Immature natural killer cell (primary cell): ENCODE measurements at regions not wholly inside any gene's neighbourhood (a gene's known extent, or its start where the extent isn't known, plus 50 kb on each side); places are given as distances from the start of the nearest gene placed in this dataset.
"Not testable (repeated sequence)": the region's sequence is repeated elsewhere in the genome, so short reads cannot be mapped to it uniquely, and the experiment has no call there.

Experiments
- DNase-seq, 3 donors: peaks; one replicate each; pipeline ENCODE4 v3.0.0; 2022; ENCODE audit warnings: mixed read lengths in 1 of 3
- H3K27ac Mint-ChIP-seq, 6 donors: one replicate each; pipeline ENCODE4 v1.8.0; 2020; ENCODE audit warnings: mixed read lengths in 6 of 6, mild to moderate bottlenecking in 5 of 6, inconsistent platforms in 4 of 6, moderate library complexity in 3 of 6
- H3K27me3 Mint-ChIP-seq, 3 donors: one replicate each; pipeline ENCODE4 v1.8.0; 2020 to 2021; ENCODE audit warnings: low read depth in 3 of 3, mild to moderate bottlenecking in 3 of 3, mixed read lengths in 3 of 3, moderate library complexity in 3 of 3, inconsistent platforms in 1 of 3
- H3K36me3 Mint-ChIP-seq, 3 donors: one replicate each; pipeline ENCODE4 v1.8.0; 2020; ENCODE audit warnings: mixed read lengths in 3 of 3, inconsistent platforms in 2 of 3, mild to moderate bottlenecking in 2 of 3
- H3K4me1 Mint-ChIP-seq, 2 donors: one replicate each; pipeline ENCODE4 v1.8.0; 2020; ENCODE audit warnings: inconsistent platforms in 2 of 2, mild to moderate bottlenecking in 2 of 2, mixed read lengths in 2 of 2, moderate library complexity in 1 of 2
- H3K4me3 Mint-ChIP-seq, 5 donors: one replicate each; pipeline ENCODE4 v1.8.0; 2020; ENCODE audit warnings: mild to moderate bottlenecking in 5 of 5, mixed read lengths in 5 of 5, inconsistent platforms in 3 of 5, moderate library complexity in 3 of 5
- H3K9me3 Mint-ChIP-seq, 6 donors: one replicate each; pipeline ENCODE4 v1.8.0; 2020; ENCODE audit warnings: mild to moderate bottlenecking in 6 of 6, mixed read lengths in 6 of 6, inconsistent platforms in 4 of 6, moderate library complexity in 3 of 6

DNA sequence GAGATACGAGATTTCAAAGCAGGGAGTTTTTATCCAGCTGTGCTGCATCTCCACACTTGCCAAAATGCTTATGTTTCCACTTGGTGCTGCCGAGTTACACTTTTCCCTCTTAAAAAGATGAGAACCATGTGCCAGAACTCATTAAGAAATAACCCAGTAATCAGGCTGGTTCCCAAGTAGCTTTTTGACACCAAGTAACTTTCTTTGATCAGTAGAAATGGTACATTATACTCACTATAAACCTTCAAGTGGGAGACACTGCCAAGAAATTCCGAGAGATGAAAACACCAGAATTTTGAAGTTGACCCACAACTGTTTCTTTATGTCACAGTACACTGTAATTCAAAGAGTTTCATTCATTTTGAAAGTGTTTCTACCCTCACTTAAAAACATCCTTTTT is 164.6 kb upstream of the CCDC54 start:
- Mint-ChIP-seq H3K36me3 (no peaks in the 10 kb centered on the region), H3K9me3 (no peaks in the 10 kb centered on the region), H3K4me1 (no peaks in the 10 kb centered on the region), H3K27ac (no peak overlapping the region), H3K4me3 (no peak overlapping the region), H3K27me3 (peaks cover 0 to 8% (median 4%) of the 10 kb centered on the region in 3 donors)
- no peak for DNase-seq

DNA sequence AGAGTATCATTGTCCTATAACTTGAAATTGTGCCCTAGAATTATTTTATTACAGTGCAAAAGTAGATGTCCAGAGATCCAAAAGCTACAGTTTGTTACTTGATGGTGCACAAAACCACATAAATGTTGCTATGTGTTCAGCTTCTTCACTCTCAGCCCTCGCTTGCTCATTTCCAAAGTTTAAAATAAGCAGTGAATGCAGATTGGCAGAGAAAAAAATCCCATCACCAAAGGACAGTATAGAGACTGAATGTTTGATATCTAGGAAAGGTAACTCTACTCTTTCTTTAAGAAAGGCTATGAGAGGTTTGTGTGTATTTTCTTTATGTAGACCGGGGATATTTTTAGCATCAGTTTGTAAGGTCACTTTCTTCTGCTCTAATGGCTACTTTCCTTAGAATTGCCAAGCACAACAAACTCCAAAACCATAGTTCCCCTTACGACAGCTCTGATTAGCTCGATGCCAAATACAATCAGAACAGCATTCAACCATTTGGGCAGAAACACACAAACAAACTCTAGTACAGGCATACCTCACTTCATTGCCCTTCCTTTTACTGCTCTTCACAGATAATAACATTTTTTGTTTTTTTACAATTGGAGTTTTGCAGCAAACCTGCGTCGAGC is 164.1 kb upstream of the CCDC54 start:
- no peak overlapping the region for H3K4me3 Mint-ChIP-seq
- peaks cover 0 to 8% (median 4%) of the 10 kb centered on the region in 3 donors for H3K27me3 Mint-ChIP-seq
- H3K4me1 Mint-ChIP-seq: no peaks in the 10 kb centered on the region
- H3K36me3 Mint-ChIP-seq: no peaks in the 10 kb centered on the region
- no peak overlapping the region for H3K27ac Mint-ChIP-seq
- H3K9me3 Mint-ChIP-seq: no peaks in the 10 kb centered on the region
- DNase-seq: no peak

DNA sequence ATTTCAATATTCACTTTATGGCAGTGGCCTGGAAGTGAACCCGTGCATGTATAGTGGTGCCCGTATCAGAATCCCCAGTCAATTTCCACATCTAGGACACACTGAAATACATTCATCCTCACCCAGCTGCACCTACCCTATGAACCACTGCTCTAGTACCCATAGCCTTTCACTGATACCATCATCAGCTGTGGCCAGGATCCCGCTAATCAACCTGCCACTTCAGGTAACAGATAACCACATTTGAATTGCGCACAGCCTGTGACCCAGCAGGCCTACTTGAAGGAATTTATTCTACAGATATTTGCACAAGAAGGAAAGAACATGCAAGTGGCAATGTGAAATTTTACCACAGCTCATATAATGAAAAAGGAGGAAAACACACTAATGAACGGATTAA is 161.0 kb upstream of the CCDC54 start:
- DNase-seq: no peak
- Mint-ChIP-seq H3K4me3 (no peak overlapping the region), H3K36me3 (no peaks in the 10 kb centered on the region), H3K9me3 (no peaks in the 10 kb centered on the region), H3K4me1 (no peaks in the 10 kb centered on the region), H3K27me3 (peaks cover 0 to 11% (median 4%) of the 10 kb centered on the region in 3 donors), H3K27ac (no peak overlapping the region)

DNA sequence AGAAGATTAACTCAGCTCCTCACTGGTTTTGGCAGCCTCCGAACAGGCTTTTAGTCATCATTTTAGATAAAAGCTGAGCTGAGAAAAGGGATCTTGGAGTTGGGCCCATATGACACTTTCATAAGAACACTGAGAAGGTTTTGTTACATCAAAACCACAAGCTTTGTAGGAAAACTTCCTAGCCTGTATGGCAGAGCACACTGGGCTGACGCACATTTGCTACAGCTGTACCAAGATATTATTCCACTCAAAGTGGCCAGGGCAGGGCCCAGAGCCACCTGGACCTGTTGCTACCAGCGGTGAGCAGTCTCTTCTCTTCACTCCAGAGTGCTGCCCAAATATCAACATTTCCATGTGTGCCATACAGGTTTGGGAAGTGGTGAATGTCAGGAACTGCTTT is 160.5 kb upstream of the CCDC54 start:
- DNase-seq: no peak

DNA sequence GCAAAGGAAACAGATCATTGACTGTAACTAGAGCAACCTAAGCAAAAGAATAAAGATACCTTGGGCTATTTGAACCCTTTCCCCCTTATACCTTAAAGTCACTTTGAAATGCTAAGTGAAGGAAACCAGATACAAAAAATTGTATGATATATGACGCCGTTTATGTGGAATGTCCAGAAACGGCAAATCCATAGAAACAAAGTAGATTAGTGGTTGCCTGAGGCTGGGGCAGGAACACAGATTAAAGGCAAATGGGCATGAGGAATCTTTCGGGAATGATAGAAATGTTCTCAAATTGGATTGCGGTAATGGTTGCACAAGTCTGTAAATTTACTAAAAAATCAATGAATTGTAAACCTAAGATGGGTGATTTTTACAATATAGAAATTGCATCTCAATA is 160.1 kb upstream of the CCDC54 start:
- Mint-ChIP-seq H3K27me3 (peaks cover 0 to 8% (median 2%) of the 10 kb centered on the region in 3 donors), H3K9me3 (no peaks in the 10 kb centered on the region), H3K4me1 (no peaks in the 10 kb centered on the region), H3K36me3 (no peaks in the 10 kb centered on the region), H3K4me3 (no peak overlapping the region), H3K27ac (no peak overlapping the region)
- no peak for DNase-seq

More for the DNA sequence above, 160.5 kb upstream of the CCDC54 start:
- H3K9me3 Mint-ChIP-seq: no peaks in the 10 kb centered on the region
- H3K36me3 Mint-ChIP-seq: no peaks in the 10 kb centered on the region
- no peaks in the 10 kb centered on the region for H3K4me1 Mint-ChIP-seq
- H3K27me3 Mint-ChIP-seq: peaks cover 0 to 11% (median 2%) of the 10 kb centered on the region in 3 donors
- H3K27ac Mint-ChIP-seq: no peak overlapping the region
- H3K4me3 Mint-ChIP-seq: no peak overlapping the region

DNA sequence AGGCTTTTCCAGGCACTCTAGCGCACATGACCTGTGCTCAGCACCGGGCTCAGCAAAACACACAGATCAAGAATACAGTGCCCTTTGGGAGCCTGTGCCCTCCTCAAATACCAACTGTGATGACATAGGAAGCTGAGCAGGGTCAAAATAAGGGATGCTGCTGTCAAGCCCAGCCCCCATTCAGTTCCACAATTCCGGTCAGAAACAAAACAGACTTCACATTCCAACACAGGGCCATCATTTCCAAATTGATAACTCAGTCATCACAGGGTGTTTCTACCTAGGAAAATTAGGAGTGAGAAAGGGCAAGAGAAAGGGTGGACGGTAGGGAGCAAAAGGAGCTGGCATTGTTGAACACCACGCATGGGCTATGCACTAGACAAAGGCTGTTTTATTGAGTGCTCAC is 158.4 kb upstream of the CCDC54 start:
- H3K27ac Mint-ChIP-seq: no peak overlapping the region
- no peaks in the 10 kb centered on the region for H3K9me3 Mint-ChIP-seq
- H3K36me3 Mint-ChIP-seq: no peaks in the 10 kb centered on the region
- no peak overlapping the region for H3K4me3 Mint-ChIP-seq
- no peak for DNase-seq
- H3K4me1 Mint-ChIP-seq: no peaks in the 10 kb centered on the region
- peaks cover 3 to 11% (median 3%) of the 10 kb centered on the region in 3 donors for H3K27me3 Mint-ChIP-seq

DNA sequence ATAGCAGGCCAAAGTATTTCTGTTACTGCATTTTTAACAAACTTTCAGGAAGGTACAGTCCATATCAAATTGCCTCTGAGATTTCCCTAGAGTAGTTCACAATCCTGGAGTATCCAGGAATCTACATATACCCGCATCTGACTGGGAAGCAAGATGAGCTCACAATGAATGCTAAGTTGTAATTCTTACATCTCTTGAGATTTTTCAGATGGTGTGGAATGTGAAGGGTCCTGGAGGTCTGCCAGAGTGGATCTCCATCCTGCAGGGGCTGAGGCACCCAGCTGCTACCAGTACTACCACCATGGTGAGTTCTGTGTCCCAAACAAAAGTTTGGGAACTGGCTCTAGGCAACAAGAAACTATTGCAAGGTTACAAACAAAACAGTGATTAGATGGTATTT is 156.7 kb upstream of the CCDC54 start:
- H3K36me3 Mint-ChIP-seq: no peaks in the 10 kb centered on the region
- no peak overlapping the region for H3K4me3 Mint-ChIP-seq
- H3K27me3 Mint-ChIP-seq: peaks cover 3 to 15% (median 3%) of the 10 kb centered on the region in 3 donors
- H3K4me1 Mint-ChIP-seq: no peaks in the 10 kb centered on the region
- no peak overlapping the region for H3K27ac Mint-ChIP-seq
- DNase-seq: no peak
- H3K9me3 Mint-ChIP-seq: no peaks in the 10 kb centered on the region

DNA sequence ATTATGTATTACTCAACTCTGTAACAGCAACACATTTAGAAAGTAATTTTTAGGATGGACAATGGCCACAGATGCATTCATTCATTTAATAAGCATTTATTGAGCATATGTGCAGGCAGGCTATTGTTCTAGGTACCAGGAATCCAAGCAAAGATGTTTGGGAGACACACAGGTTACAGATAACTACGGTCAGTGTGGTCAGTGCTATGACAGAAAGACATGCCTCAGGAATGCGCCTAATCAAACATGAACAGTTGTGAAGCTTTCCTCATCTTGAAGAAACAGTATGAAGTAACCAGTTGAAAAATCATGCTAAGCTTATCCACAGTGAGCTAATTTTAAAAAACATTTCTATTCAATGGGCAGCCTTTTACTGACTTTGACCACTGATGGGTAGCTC is 155.4 kb upstream of the CCDC54 start:
- Mint-ChIP-seq H3K4me3 (no peak overlapping the region), H3K36me3 (no peaks in the 10 kb centered on the region), H3K27me3 (peaks cover 3 to 11% (median 3%) of the 10 kb centered on the region in 3 donors)

DNA sequence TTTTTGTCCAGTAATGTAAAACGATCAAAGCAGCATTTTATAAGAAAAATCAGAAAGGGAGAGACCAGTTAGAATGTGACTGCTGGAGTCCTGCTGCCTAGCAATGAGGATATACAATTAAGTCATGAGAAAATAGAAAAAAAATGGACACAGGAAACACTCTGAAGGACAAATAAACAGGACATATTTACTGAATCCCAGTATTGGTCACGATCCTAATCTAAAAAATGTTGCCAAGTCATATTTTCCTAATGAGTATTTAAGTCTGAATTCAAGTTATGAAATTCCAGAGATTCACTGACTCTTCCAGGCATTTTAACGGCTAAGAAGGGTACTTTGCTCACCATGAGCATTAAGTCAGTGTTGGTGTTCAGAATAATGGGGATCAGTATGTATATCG is 154.3 kb upstream of the CCDC54 start:
- H3K27ac Mint-ChIP-seq: no peak overlapping the region
- H3K4me1 Mint-ChIP-seq: no peaks in the 10 kb centered on the region
- no peaks in the 10 kb centered on the region for H3K9me3 Mint-ChIP-seq
- H3K27me3 Mint-ChIP-seq: peaks cover 3 to 13% (median 3%) of the 10 kb centered on the region in 3 donors
- DNase-seq: no peak
- H3K4me3 Mint-ChIP-seq: no peak overlapping the region
- H3K36me3 Mint-ChIP-seq: no peaks in the 10 kb centered on the region

More for the DNA sequence above, 155.4 kb upstream of the CCDC54 start:
- no peaks in the 10 kb centered on the region for H3K4me1 Mint-ChIP-seq
- DNase-seq: no peak
- no peak overlapping the region for H3K27ac Mint-ChIP-seq
- H3K9me3 Mint-ChIP-seq: no peaks in the 10 kb centered on the region

DNA sequence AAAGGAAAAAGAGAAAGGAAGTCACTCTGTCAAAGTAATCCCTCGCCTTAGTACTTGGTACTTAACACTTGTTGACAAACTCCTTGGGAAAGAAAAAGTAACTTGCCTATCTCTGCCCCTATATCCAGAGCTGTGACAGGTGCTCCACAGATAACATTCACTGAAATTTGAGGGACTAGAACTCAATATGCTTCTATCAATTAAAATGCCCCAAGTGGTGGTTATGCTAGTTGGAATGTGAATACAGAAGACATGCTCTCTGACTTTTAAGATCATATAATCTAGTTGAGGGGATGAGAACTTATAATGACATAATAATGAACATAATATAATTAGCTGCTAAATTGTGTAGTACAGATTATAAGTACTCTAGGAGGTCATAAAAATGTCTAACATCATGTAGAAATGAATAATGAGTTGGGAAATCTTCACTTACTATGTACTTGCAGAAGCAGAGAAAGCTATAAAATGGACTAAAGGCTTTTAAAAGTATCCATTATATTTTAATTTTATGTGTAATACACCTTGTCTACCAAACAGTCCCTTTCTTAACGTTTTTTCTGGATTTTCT is 153.1 kb upstream of the CCDC54 start:
- Mint-ChIP-seq H3K9me3 (no peaks in the 10 kb centered on the region), H3K27me3 (peaks cover 3 to 9% (median 3%) of the 10 kb centered on the region in 3 donors), H3K36me3 (no peaks in the 10 kb centered on the region), H3K4me3 (no peak overlapping the region), H3K27ac (no peak overlapping the region), H3K4me1 (no peaks in the 10 kb centered on the region)
- no peak for DNase-seq

DNA sequence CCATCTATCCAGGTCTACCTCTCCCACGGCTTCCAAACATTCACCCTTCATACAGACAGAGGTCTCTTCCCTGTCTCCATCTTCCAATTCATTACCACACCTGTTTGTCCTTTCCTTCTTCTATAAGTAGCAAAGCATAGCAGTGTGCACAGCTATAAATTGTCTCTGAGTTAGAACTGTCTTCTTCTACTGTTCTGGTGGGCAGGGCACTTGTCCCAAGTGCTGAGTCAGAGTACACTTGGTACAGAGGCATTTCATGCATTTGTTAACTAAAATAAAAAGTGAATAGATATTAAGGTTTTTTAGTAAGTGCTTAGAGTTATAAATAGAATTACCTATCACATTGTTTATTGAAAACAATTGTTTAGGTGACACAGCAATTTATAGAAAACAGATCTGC is 150.1 kb upstream of the CCDC54 start:
- H3K27ac Mint-ChIP-seq: no peak overlapping the region
- no peak for DNase-seq
- no peaks in the 10 kb centered on the region for H3K4me1 Mint-ChIP-seq
- H3K27me3 Mint-ChIP-seq: peaks cover 3 to 9% (median 8%) of the 10 kb centered on the region in 3 donors
- no peak overlapping the region for H3K4me3 Mint-ChIP-seq
- no peaks in the 10 kb centered on the region for H3K36me3 Mint-ChIP-seq
- no peaks in the 10 kb centered on the region for H3K9me3 Mint-ChIP-seq

DNA sequence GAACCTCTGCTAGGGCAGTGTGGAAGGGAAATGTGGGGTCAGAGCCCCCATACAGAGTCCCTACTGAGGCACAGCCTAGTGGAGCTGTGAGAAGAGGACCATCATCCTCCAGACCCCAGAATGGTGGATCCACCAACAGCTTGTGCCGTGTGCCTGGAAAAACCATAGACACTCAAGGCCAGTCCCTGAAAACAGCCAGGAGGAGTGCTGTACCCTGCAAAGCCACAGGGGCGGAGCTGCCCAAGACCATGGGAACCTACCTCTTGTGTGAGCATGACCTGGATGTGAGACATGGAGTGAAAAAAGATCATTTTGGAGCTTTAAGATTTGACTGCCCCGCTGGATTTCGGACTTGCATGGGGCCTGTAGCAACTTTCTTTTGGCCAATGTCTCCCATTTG is 143.4 kb upstream of the CCDC54 start:
- H3K4me1 Mint-ChIP-seq: not testable (repeated sequence)

DNA sequence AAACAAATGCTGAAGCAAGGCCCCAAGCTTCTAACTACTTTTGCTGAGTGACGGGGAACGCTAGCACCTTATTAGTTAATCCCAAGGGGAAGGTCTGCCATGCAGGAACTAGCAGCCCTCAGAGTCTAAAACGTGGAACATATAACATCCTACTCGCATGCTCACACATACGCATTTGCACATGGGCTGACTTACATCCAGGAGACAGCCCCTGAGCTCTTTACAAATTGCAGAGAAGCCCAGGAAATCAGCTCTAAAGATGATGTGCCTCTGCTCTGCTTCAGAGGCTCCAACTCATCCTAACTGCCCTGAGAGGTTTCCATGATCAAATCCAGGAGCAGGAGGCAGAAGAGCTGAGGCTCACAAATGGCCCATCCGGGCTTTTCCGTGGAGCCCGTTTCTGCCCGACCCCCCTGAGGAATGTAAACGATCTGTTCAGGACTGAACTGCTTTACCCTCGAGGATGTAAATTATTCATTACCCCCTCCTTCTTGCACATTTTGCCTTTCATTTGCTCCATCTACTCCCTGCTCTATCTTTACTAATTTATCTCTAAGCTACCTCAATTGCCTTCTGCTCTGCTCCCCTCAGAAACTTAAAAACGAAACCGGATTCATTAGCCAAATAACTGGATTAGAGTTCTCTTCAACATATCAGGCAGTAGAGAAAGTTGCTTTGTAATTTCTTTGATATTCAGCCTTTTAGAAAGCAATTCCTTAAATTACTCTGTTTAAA is 141.9 kb upstream of the CCDC54 start:
- peaks cover 3 to 11% of the 10 kb centered on the region in 2 donors for H3K4me1 Mint-ChIP-seq
- peaks cover 0 to 5% (median 2%) of the 10 kb centered on the region in 3 donors for H3K27me3 Mint-ChIP-seq
- H3K27ac Mint-ChIP-seq: no peak overlapping the region
- peak overlapping the region; percentile 15 to 62 (median 48) for H3K4me3 Mint-ChIP-seq
- no peak for DNase-seq
- no peaks in the 10 kb centered on the region for H3K36me3 Mint-ChIP-seq
- no peaks in the 10 kb centered on the region for H3K9me3 Mint-ChIP-seq

More for the DNA sequence above, 143.4 kb upstream of the CCDC54 start:
- not testable (repeated sequence) for DNase-seq, H3K36me3 Mint-ChIP-seq, H3K9me3 Mint-ChIP-seq, H3K4me3 Mint-ChIP-seq, H3K27ac Mint-ChIP-seq, H3K27me3 Mint-ChIP-seq

DNA sequence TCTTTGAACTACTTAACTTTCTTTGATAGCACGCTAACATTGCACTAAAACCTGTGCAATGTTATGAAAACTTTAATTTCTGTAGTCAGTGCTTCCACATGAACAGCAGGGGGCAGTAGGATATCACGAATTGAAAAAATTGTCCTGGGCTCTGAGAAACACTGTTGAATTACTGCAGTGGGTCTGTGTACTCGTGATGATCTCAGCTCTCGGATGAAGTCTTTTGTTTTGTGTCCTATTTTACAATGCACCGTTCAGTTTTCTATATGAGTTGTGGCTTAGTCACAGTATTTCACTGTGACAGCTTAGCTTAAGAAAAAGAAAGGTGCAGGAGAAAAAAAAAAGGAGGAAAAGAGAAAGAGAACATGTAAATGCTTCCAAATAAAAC is 141.3 kb upstream of the CCDC54 start:
- no peak overlapping the region for H3K27ac Mint-ChIP-seq
- H3K27me3 Mint-ChIP-seq: peaks cover 1 to 5% (median 5%) of the 10 kb centered on the region in 3 donors
- H3K4me1 Mint-ChIP-seq: peaks cover 6 to 15% of the 10 kb centered on the region in 2 donors
- no peaks in the 10 kb centered on the region for H3K9me3 Mint-ChIP-seq
- DNase-seq: peak; percentile 52 to 67 (median 61)
- H3K36me3 Mint-ChIP-seq: no peaks in the 10 kb centered on the region
- H3K4me3 Mint-ChIP-seq: peak overlapping the region; percentile 15 to 62 (median 48)
